T-cell (primary cell): ENCODE measurements at regions not wholly inside any gene's neighbourhood (a gene's known extent, or its start where the extent isn't known, plus 50 kb on each side); places are given as distances from the start of the nearest gene placed in this dataset.

Source experiments
- ATAC-seq, 4 experiments: fragments of 200-7000 bp in 3 of 4; fragments of 150-1000 bp in 1 of 4; cut with Tn5 transposase; replicated peaks in 1 of 4; 1 replicate in 3 of 4; 2 replicates in 1 of 4; pipeline ENCODE4 v1.10.0; 2021; ENCODE audit warnings: moderate library complexity in 3 of 4, mild to moderate bottlenecking in 2 of 4, moderate number of reproducible peaks in 1 of 4
- CTCF ChIA-PET, 2 donors: fragments of 300-600 bp; sonication (Branson Sonifier 250); formaldehyde crosslinking; loops; one replicate each; lab custom pipeline; 2022; ENCODE audit warnings: antibody characterized with exemption in 2 of 2; lab: Charles Lee
- POLR2A ChIA-PET, 2 donors: fragments of 300-600 bp; sonication (Branson Sonifier 250); formaldehyde crosslinking; loops; one replicate each; lab custom pipeline; 2022; ENCODE audit warnings: antibody characterized with exemption in 2 of 2; lab: Charles Lee
- DNase-seq, 35 experiments: peaks; one replicate each; pipeline versions ENCODE4 v3.0.0 to v3.0.0-alpha.2; 2013 to 2023
- H3K27ac ChIP-seq: one replicate; pipeline ENCODE4 v1.5.1; 2013; ENCODE audit warnings: low read length
- H3K27me3 ChIP-seq, 2 experiments: replicated peaks in 1 of 2; 1 replicate in 1 of 2; 2 replicates in 1 of 2; pipeline versions ENCODE4 v1.6.1 to v1.7.0; 2013; ENCODE audit warnings: low read length in 1 of 2, mixed read lengths in 1 of 2; ENCODE audit not compliant: control insufficient read depth in 2 of 2, insufficient read depth in 2 of 2; ENCODE audit errors: extremely low read depth in 1 of 2
- H3K36me3 ChIP-seq, 2 donors: 1 replicate in 1 of 2; 2 replicates in 1 of 2; pipeline versions ENCODE4 v1.6.1 to v1.7.0; 2013; ENCODE audit warnings: low read length in 1 of 2; ENCODE audit not compliant: control insufficient read depth in 2 of 2, insufficient read depth in 1 of 2; ENCODE audit errors: extremely low read depth in 1 of 2
- H3K4me1 ChIP-seq, 2 experiments: 1 replicate in 1 of 2; 2 replicates in 1 of 2; pipeline versions ENCODE4 v1.6.1 to v1.7.0; 2013; ENCODE audit warnings: low read length in 2 of 2, mixed read lengths in 1 of 2; ENCODE audit not compliant: insufficient read depth in 2 of 2, control insufficient read depth in 1 of 2; ENCODE audit errors: extremely low read depth in 1 of 2
- H3K4me3 ChIP-seq, 2 donors: 1 replicate in 1 of 2; 2 replicates in 1 of 2; pipeline versions ENCODE4 v1.5.1 to v1.7.0; 2013; ENCODE audit warnings: mild to moderate bottlenecking in 2 of 2, low read length in 1 of 2, moderate library complexity in 1 of 2; ENCODE audit not compliant: control insufficient read depth in 1 of 2; ENCODE audit errors: extremely low read depth in 1 of 2
- H3K9me3 ChIP-seq: 2 replicates; pipeline ENCODE4 v1.7.0; 2013
- H3K27ac Mint-ChIP-seq, 2 donors: one replicate each; pipeline ENCODE4 v1.8.0; 2020 to 2021; ENCODE audit warnings: mild to moderate bottlenecking in 2 of 2, mixed read lengths in 2 of 2
- H3K27me3 Mint-ChIP-seq, 2 donors: one replicate each; pipeline ENCODE4 v1.8.0; 2021 to 2022; ENCODE audit warnings: mixed read lengths in 2 of 2
- H3K36me3 Mint-ChIP-seq: one replicate; pipeline ENCODE4 v1.8.0; 2021; ENCODE audit warnings: mixed read lengths
- H3K4me1 Mint-ChIP-seq, 3 donors: one replicate each; pipeline ENCODE4 v1.8.0; 2020 to 2022; ENCODE audit warnings: mixed read lengths in 3 of 3, mild to moderate bottlenecking in 1 of 3
- H3K4me3 Mint-ChIP-seq, 3 donors: one replicate each; pipeline ENCODE4 v1.8.0; 2020 to 2022; ENCODE audit warnings: mild to moderate bottlenecking in 3 of 3, mixed read lengths in 3 of 3, moderate library complexity in 3 of 3
- H3K9me3 Mint-ChIP-seq, 3 donors: one replicate each; pipeline ENCODE4 v1.8.0; 2020 to 2022; ENCODE audit warnings: mixed read lengths in 3 of 3
- WGBS: methylation state at CpG from one replicate; pipeline ENCODE4 v1.1.5; 2013; ENCODE audit warnings: missing lambda C conversion rate; ENCODE audit not compliant: insufficient coverage; 5-methylcytosine and 5-hydroxymethylcytosine counted together

GRCh38 chr4:155505321-155505720 lies 128.6 kb upstream of the MAP9 start:
- Mint-ChIP-seq H3K36me3 (no peaks in the 10 kb centered on the region), H3K4me1 (no peaks in the 10 kb centered on the region), H3K27me3 (peaks cover 0 to 6% of the 10 kb centered on the region in 2 donors), H3K27ac (no peak overlapping the region), H3K9me3 (no peaks in the 10 kb centered on the region), H3K4me3 (no peak overlapping the region)
- 67% methylated on average over 1 of the region's 3 CpGs for WGBS
- H3K4me3 ChIP-seq, result no peak overlapping the region
- no peaks in the 10 kb centered on the region for H3K4me1 ChIP-seq
- no peaks in the 10 kb centered on the region for H3K9me3 ChIP-seq
- ATAC-seq (no peak), DNase-seq (no peak)
- CTCF ChIA-PET, result no interaction called here
- H3K27ac ChIP-seq, result no peak overlapping the region
- POLR2A ChIA-PET, result no interaction called here
- H3K27me3 ChIP-seq, result no peaks in the 10 kb centered on the region
- no peaks in the 10 kb centered on the region for H3K36me3 ChIP-seq

DNA sequence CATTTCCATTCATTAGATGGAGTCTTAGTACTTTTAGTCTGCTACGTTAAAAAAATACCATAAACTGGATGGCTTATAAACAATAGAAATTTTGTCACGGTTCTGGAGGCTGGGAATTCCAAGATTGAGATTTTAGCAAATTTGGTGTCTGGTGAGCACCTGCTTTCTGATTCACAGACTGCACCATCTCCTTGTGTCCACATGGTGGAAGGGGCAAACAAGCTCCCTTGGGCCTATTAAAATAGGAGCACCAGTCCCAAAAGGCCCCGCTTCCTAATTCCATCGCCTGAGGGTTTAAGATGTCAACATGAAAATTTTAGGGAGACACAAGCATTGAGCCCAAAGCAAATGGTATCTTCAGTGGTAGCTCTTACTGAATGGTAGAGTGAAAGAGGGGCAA lies 120.5 kb upstream of the MAP9 start:
- no peak overlapping the region for H3K4me3 Mint-ChIP-seq
- no peaks in the 10 kb centered on the region for H3K9me3 Mint-ChIP-seq
- Histone ChIP-seq H3K36me3 (no peaks in the 10 kb centered on the region), H3K4me3 (no peak overlapping the region), H3K4me1 (no peaks in the 10 kb centered on the region), H3K9me3 (no peaks in the 10 kb centered on the region), H3K27ac (no peak overlapping the region), H3K27me3 (no peaks in the 10 kb centered on the region)
- ChIA-PET POLR2A (no interaction called here), CTCF (no interaction called here)
- no peaks in the 10 kb centered on the region for H3K4me1 Mint-ChIP-seq
- no peak overlapping the region for H3K27ac Mint-ChIP-seq
- no peak for ATAC-seq
- no peaks in the 10 kb centered on the region for H3K36me3 Mint-ChIP-seq
- WGBS, result 90% methylated on average over 2 of the region's 4 CpGs
- peaks cover 2 to 4% of the 10 kb centered on the region in 2 donors for H3K27me3 Mint-ChIP-seq
- DNase-seq, result no peak

DNA sequence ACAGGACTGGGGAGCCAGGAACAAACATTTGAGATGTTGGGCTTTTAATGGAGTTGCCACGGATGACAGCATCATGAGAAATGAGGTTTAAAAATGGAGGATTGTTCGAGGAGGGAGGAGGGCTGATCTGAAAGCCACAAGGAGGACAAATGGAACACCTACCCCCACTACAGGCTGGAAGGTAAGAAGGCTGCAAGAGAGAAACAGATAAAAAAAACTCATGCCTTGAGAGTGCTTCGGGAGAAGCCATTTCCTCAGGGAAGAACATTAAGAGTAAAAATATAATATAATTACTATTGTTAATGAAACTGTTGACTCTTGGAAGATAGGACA lies 119.5 kb upstream of the MAP9 start:
- ATAC-seq (no peak), DNase-seq (no peak)
- no peaks in the 10 kb centered on the region for H3K4me1 ChIP-seq
- H3K27ac ChIP-seq, result no peak overlapping the region
- H3K36me3 ChIP-seq, result no peaks in the 10 kb centered on the region
- H3K27me3 Mint-ChIP-seq, result peaks cover 2 to 4% of the 10 kb centered on the region in 2 donors
- no peak overlapping the region for H3K4me3 Mint-ChIP-seq
- H3K9me3 ChIP-seq, result no peaks in the 10 kb centered on the region
- H3K9me3 Mint-ChIP-seq, result no peaks in the 10 kb centered on the region
- H3K27ac Mint-ChIP-seq, result no peak overlapping the region
- no CpG with 5 or more reads among the region's 3 CpGs for WGBS
- H3K36me3 Mint-ChIP-seq, result no peaks in the 10 kb centered on the region
- H3K27me3 ChIP-seq, result no peaks in the 10 kb centered on the region
- ChIA-PET POLR2A (no interaction called here), CTCF (no interaction called here)
- no peaks in the 10 kb centered on the region for H3K4me1 Mint-ChIP-seq
- H3K4me3 ChIP-seq, result no peak overlapping the region

GRCh38 chr4:155495572-155496293 lies 119.0 kb upstream of the MAP9 start:
- Histone ChIP-seq H3K4me1 (no peaks in the 10 kb centered on the region), H3K4me3 (no peak overlapping the region), H3K27ac (no peak overlapping the region), H3K27me3 (no peaks in the 10 kb centered on the region), H3K9me3 (no peaks in the 10 kb centered on the region), H3K36me3 (no peaks in the 10 kb centered on the region)
- WGBS, result 82% methylated on average over 7 of the region's 11 CpGs
- CTCF ChIA-PET, result interaction anchor here (0.7 kb wide), 2 partner anchors 25 to 534 kb away, joined by 3 to 6 read pairs; no protein-coding TSS in a partner anchor
- Mint-ChIP-seq H3K27ac (no peak overlapping the region), H3K27me3 (peaks cover 2 to 4% of the 10 kb centered on the region in 2 donors), H3K4me3 (no peak overlapping the region), H3K4me1 (no peaks in the 10 kb centered on the region), H3K9me3 (no peaks in the 10 kb centered on the region), H3K36me3 (no peaks in the 10 kb centered on the region)
- no peak for ATAC-seq
- DNase-seq, result no peak
- POLR2A ChIA-PET, result no interaction called here

- CTCF ChIA-PET, result no interaction called here
- no peak overlapping the region for H3K4me3 Mint-ChIP-seq
- H3K4me3 ChIP-seq, result no peak overlapping the region
- WGBS, result no CpG with 5 or more reads among the region's 6 CpGs
- H3K4me1 ChIP-seq, result no peaks in the 10 kb centered on the region
- no peaks in the 10 kb centered on the region for H3K36me3 Mint-ChIP-seq
- H3K4me1 Mint-ChIP-seq, result no peaks in the 10 kb centered on the region
- H3K27me3 ChIP-seq, result no peaks in the 10 kb centered on the region
- POLR2A ChIA-PET, result interaction anchor here in 1 of 2 donors (0.7 kb wide), 1 partner anchor 644 kb away, joined by 3 read pairs; no protein-coding TSS in a partner anchor
- no peaks in the 10 kb centered on the region for H3K9me3 Mint-ChIP-seq
- no peaks in the 10 kb centered on the region for H3K9me3 ChIP-seq
- H3K27ac Mint-ChIP-seq, result no peak overlapping the region
- no peaks in the 10 kb centered on the region for H3K36me3 ChIP-seq
- ATAC-seq, result no peak
- no peak for DNase-seq
- peaks cover 2 to 4% of the 10 kb centered on the region in 2 donors for H3K27me3 Mint-ChIP-seq
- no peak overlapping the region for H3K27ac ChIP-seq
Observed at GRCh38 chr4:155494037-155494718, 117.4 kb upstream of the MAP9 start.

DNA sequence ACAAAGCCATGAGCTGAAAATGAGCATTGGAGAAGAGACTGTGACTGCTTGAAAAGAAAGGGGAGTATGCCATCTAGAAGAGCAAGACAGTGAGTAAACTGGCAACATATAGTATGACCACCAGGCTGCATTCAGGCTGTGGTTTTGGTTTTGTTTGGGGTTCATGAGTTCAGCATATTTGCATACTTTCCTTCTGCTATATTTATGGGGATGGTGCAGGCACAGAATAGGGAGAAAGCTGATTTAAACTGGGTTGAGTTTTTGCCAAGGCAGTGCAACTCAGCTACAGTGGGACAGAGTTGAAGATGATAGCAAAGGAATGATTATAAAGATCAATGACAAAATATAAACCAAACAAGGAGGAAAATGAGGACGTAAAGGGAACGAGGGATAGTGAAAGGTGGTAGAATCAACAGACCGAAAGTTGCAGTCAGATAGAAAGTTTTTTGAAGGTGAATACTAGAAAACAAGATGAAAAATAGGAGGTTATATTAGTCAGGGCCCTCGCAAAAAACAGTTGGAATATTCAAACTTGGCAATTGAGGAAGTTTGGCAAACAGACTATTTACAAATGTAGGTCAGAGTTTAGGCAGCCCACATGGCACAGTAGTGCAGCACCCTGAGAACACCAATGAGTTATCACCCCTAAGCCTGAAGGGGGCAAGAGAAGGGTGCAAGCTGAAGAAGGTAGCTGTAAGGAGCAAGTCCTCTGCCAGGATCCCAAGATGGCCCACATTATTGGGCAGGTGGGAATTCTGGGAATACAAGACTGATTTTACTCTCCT lies 114.8 kb upstream of the MAP9 start:
- DNase-seq (no peak), ATAC-seq (no peak)
- no peak overlapping the region for H3K27ac Mint-ChIP-seq
- H3K9me3 Mint-ChIP-seq, result no peaks in the 10 kb centered on the region
- no peaks in the 10 kb centered on the region for H3K36me3 Mint-ChIP-seq
- H3K4me1 Mint-ChIP-seq, result no peaks in the 10 kb centered on the region
- ChIA-PET POLR2A (no interaction called here), CTCF (no interaction called here)
- Histone ChIP-seq H3K4me1 (no peaks in the 10 kb centered on the region), H3K36me3 (no peaks in the 10 kb centered on the region), H3K27me3 (no peaks in the 10 kb centered on the region), H3K9me3 (no peaks in the 10 kb centered on the region), H3K27ac (no peak overlapping the region), H3K4me3 (no peak overlapping the region)
- H3K27me3 Mint-ChIP-seq, result peaks cover 2 to 4% of the 10 kb centered on the region in 2 donors
- H3K4me3 Mint-ChIP-seq, result no peak overlapping the region
- 71% methylated on average over 2 of the region's 4 CpGs for WGBS
